ENCODE measurements at regions not wholly inside any gene's neighbourhood (a gene's known extent, or its start where the extent isn't known, plus 50 kb on each side); places are given as distances from the start of the nearest gene placed in this dataset.

DNA sequence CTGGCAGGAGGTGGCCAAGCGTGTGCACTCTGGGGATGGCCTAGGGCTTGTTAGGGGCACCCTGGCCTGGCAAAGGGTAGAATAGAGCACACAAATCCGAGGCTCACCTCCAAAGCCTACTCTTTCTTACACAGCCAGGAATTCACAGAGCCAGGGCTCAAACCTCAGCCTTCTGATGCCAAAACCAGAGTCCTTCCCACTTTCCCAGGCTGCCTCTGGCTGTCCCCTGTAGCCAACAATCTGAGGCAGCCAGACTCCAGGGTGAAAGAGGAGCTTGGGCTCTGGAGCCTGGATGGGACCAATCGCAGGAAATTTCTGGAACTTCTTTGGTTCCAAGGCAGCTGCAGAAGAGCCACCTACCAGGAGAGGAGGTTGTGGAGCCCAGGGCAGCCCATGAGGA is 127.9 kb downstream of the COPRS start:
- WGBS (ENCODE audit: low lambda C conversion rate, missing lambda C conversion rate) = 96% methylated on average over 3 of the region's 3 CpGs
- TF ChIP-seq, protein P1, sequence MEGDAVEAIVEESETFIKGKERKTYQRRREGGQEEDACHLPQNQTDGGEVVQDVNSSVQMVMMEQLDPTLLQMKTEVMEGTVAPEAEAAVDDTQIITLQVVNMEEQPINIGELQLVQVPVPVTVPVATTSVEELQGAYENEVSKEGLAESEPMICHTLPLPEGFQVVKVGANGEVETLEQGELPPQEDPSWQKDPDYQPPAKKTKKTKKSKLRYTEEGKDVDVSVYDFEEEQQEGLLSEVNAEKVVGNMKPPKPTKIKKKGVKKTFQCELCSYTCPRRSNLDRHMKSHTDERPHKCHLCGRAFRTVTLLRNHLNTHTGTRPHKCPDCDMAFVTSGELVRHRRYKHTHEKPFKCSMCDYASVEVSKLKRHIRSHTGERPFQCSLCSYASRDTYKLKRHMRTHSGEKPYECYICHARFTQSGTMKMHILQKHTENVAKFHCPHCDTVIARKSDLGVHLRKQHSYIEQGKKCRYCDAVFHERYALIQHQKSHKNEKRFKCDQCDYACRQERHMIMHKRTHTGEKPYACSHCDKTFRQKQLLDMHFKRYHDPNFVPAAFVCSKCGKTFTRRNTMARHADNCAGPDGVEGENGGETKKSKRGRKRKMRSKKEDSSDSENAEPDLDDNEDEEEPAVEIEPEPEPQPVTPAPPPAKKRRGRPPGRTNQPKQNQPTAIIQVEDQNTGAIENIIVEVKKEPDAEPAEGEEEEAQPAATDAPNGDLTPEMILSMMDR (IDR thresholded peaks at IDR 0.05; ENCODE audit: poor library complexity) = no peak
- TF ChIP-seq EZH2 (IDR thresholded peaks at IDR 0.05; ENCODE audit: borderline replicate concordance) = no peak
- no peak overlapping the region for H2AFZ ChIP-seq

GRCh38 chr17:31726980-31727427 is 132.0 kb downstream of the COPRS start:
- H4K20me1 ChIP-seq (ENCODE audit: insufficient read depth, poor library complexity, severe bottlenecking) = no peaks in the 10 kb centered on the region
- WGBS (ENCODE audit: low lambda C conversion rate, missing lambda C conversion rate) = 77% methylated on average over 4 of the region's 4 CpGs
- no peak overlapping the region for H2AFZ ChIP-seq
- no peak overlapping the region for H3K4me2 ChIP-seq
- H3K27ac ChIP-seq = no peak overlapping the region
- H3K36me3 ChIP-seq (replicated peaks; ENCODE audit: insufficient read depth, low read depth) = no peaks in the 10 kb centered on the region
- no peaks in the 10 kb centered on the region for H3K9me2 ChIP-seq (replicated peaks; ENCODE audit: insufficient read depth)
- H3K9me3 ChIP-seq (ENCODE audit: low read depth) = no peaks in the 10 kb centered on the region
- no peaks in the 10 kb centered on the region for H3K27me3 ChIP-seq
- no peaks in the 10 kb centered on the region for H3K4me1 ChIP-seq (ENCODE audit: insufficient read depth)
- TF ChIP-seq EZH2 (IDR thresholded peaks at IDR 0.05; ENCODE audit: borderline replicate concordance) (no peak), EZH2phosphoT487 (IDR thresholded peaks at IDR 0.05; ENCODE audit: low read depth, severe bottlenecking, unreplicated experiment) (no peak)
- TF ChIP-seq, protein P1 (IDR thresholded peaks at IDR 0.05; ENCODE audit: poor library complexity) = no peak
- DNase-seq (ENCODE audit: low spot score) = no peak
- no peaks in the 10 kb centered on the region for H3K79me2 ChIP-seq
- no peak overlapping the region for H3K4me3 ChIP-seq

More for the DNA sequence above, 127.9 kb downstream of the COPRS start:
- Histone ChIP-seq H3K9me2 (replicated peaks; ENCODE audit: insufficient read depth) (no peaks in the 10 kb centered on the region), H3K4me3 (no peak overlapping the region), H3K9me3 (ENCODE audit: low read depth) (no peaks in the 10 kb centered on the region), H3K36me3 (replicated peaks; ENCODE audit: insufficient read depth, low read depth) (no peaks in the 10 kb centered on the region), H3K27ac (no peak overlapping the region), H3K27me3 (no peaks in the 10 kb centered on the region), H3K79me2 (no peaks in the 10 kb centered on the region), H3K4me1 (ENCODE audit: insufficient read depth) (no peaks in the 10 kb centered on the region), H4K20me1 (ENCODE audit: insufficient read depth, poor library complexity, severe bottlenecking) (no peaks in the 10 kb centered on the region), H3K4me2 (no peak overlapping the region)
- DNase-seq (ENCODE audit: low spot score) = no peak

DNA sequence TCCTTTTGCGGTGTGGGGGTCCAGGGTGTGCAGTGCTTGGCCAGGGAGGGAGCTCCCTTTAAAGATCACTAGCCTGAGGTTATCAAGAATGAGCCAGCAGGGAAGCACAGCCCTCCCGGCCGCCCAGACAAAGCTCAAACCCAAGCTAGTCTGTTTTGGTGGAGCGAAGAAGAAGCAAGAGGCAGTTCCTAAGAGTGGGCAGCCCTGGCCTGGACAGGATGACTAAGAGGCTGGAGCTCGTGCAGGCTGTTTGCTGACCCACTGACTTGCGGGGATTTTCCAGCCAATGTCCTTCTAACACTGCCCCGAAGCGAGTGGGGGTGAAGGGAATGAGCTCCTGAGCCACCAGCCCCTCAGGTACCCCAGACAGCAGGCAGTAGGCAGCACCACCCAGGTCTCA is 134.4 kb downstream of the COPRS start:
- Histone ChIP-seq H4K20me1 (ENCODE audit: insufficient read depth, poor library complexity, severe bottlenecking) (no peaks in the 10 kb centered on the region), H3K27me3 (no peaks in the 10 kb centered on the region), H2AFZ (no peak overlapping the region), H3K27ac (no peak overlapping the region), H3K4me3 (no peak overlapping the region), H3K9me3 (ENCODE audit: low read depth) (no peaks in the 10 kb centered on the region), H3K79me2 (no peaks in the 10 kb centered on the region), H3K9me2 (replicated peaks; ENCODE audit: insufficient read depth) (no peaks in the 10 kb centered on the region), H3K36me3 (replicated peaks; ENCODE audit: insufficient read depth, low read depth) (no peaks in the 10 kb centered on the region), H3K4me2 (no peak overlapping the region), H3K4me1 (ENCODE audit: insufficient read depth) (no peaks in the 10 kb centered on the region)
- no peak for TF ChIP-seq EZH2 (IDR thresholded peaks at IDR 0.05; ENCODE audit: borderline replicate concordance)
- no peak for TF ChIP-seq EZH2phosphoT487 (IDR thresholded peaks at IDR 0.05; ENCODE audit: low read depth, severe bottlenecking, unreplicated experiment)
- TF ChIP-seq, protein P1 (IDR thresholded peaks at IDR 0.05; ENCODE audit: poor library complexity) = no peak
- DNase-seq (ENCODE audit: low spot score) = no peak
- WGBS (ENCODE audit: low lambda C conversion rate, missing lambda C conversion rate) = 78% methylated on average over 8 of the region's 8 CpGs

DNA sequence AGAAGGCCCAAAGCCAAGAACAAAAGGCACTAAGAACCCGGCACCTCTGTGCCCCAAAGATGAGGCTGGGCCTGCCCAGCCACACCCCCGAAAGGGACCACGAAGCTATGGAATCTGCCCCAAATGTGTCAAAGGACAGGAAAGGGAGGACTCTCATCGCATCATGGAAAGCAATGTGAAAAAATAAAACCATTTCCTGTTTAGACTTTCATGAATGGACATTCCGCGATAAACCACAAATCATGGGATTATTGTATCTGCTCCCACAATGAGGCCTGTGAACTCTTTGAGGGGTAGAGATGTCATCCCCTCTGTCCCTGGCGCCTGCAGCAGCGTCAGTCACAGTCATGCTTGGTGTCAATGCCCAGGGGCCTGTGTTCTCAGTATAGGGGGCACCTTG is 135.0 kb downstream of the COPRS start:
- no peak overlapping the region for H3K4me3 ChIP-seq
- no peaks in the 10 kb centered on the region for H4K20me1 ChIP-seq (ENCODE audit: insufficient read depth, poor library complexity, severe bottlenecking)
- no peaks in the 10 kb centered on the region for H3K36me3 ChIP-seq (replicated peaks; ENCODE audit: insufficient read depth, low read depth)
- no peaks in the 10 kb centered on the region for H3K9me2 ChIP-seq (replicated peaks; ENCODE audit: insufficient read depth)
- no peak overlapping the region for H3K4me2 ChIP-seq
- no peaks in the 10 kb centered on the region for H3K9me3 ChIP-seq (ENCODE audit: low read depth)
- H3K4me1 ChIP-seq (ENCODE audit: insufficient read depth) = no peaks in the 10 kb centered on the region
- no peaks in the 10 kb centered on the region for H3K79me2 ChIP-seq
- H3K27me3 ChIP-seq = no peaks in the 10 kb centered on the region
- H3K27ac ChIP-seq = no peak overlapping the region
- no peak for TF ChIP-seq EZH2 (IDR thresholded peaks at IDR 0.05; ENCODE audit: borderline replicate concordance)
- no peak for TF ChIP-seq EZH2phosphoT487 (IDR thresholded peaks at IDR 0.05; ENCODE audit: low read depth, severe bottlenecking, unreplicated experiment)
- TF ChIP-seq, protein P1 (IDR thresholded peaks at IDR 0.05; ENCODE audit: poor library complexity) = no peak
- 75% methylated on average over 8 of the region's 8 CpGs for WGBS (ENCODE audit: low lambda C conversion rate, missing lambda C conversion rate)
- no peak overlapping the region for H2AFZ ChIP-seq
- DNase-seq (ENCODE audit: low spot score) = no peak

Measured in hepatocyte (in vitro differentiated cells).